MM.1S (cell line): ENCODE measurements at regions not wholly inside any gene's neighbourhood (a gene's known extent, or its start where the extent isn't known, plus 50 kb on each side); places are given as distances from the start of the nearest gene placed in this dataset.

Experiments used
- DNase-seq: peaks from one replicate; pipeline ENCODE4 v3.0.0-alpha.2; 2015
- H2AFZ ChIP-seq: fragments of 300-600 bp; sonication (generic); 2 replicates; pipeline ENCODE4 v1.6.0; 2016; ENCODE audit warnings: antibody characterized with exemption, low read length
- H3F3A ChIP-seq: fragments of 300-600 bp; sonication (generic); 2 replicates; pipeline ENCODE4 v1.6.1; 2016; ENCODE audit warnings: mild to moderate bottlenecking, antibody characterized with exemption, low read length, moderate library complexity, mixed read lengths; ENCODE audit not compliant: insufficient read depth
- H3K27ac ChIP-seq: fragments of 300-600 bp; sonication (generic); 2 replicates; pipeline ENCODE4 v1.5.1; 2016; ENCODE audit warnings: mild to moderate bottlenecking, low read length
- H3K27me3 ChIP-seq: fragments of 300-600 bp; sonication (generic); replicated peaks from 2 replicates; pipeline ENCODE4 v1.6.0; 2016; ENCODE audit warnings: low read length; ENCODE audit not compliant: insufficient read depth
- H3K36me3 ChIP-seq: fragments of 300-600 bp; sonication (generic); replicated peaks from 2 replicates; pipeline ENCODE4 v1.6.1; 2016; ENCODE audit warnings: mild to moderate bottlenecking, low read length, mixed read lengths; ENCODE audit not compliant: insufficient read depth
- H3K4me1 ChIP-seq: fragments of 300-600 bp; sonication (generic); 2 replicates; pipeline ENCODE4 v1.6.1; 2016; ENCODE audit warnings: low read length, mixed read lengths
- H3K4me2 ChIP-seq: fragments of 300-600 bp; sonication (generic); 2 replicates; pipeline ENCODE4 v1.6.0; 2016; ENCODE audit warnings: low read depth, low read length
- H3K4me3 ChIP-seq: fragments of 300-600 bp; sonication (generic); 2 replicates; pipeline ENCODE4 v1.5.1; 2016; ENCODE audit warnings: low read length, mixed read lengths
- H3K79me2 ChIP-seq: fragments of 300-600 bp; sonication (generic); 2 replicates; pipeline ENCODE4 v1.6.1; 2016; ENCODE audit warnings: mixed run types, low read length, mixed read lengths
- H3K9ac ChIP-seq: fragments of 300-600 bp; sonication (generic); 2 replicates; pipeline ENCODE4 v1.6.1; 2016; ENCODE audit warnings: low read length, mixed read lengths
- H3K9me2 ChIP-seq: fragments of 300-600 bp; sonication (generic); replicated peaks from 2 replicates; pipeline ENCODE4 v1.6.1; 2016; ENCODE audit warnings: mild to moderate bottlenecking, low read length, mixed read lengths; ENCODE audit not compliant: insufficient read depth
- H3K9me3 ChIP-seq: fragments of 300-600 bp; sonication (generic); replicated peaks from 2 replicates; pipeline ENCODE4 v1.6.1; 2016; ENCODE audit warnings: mild to moderate bottlenecking, low read length, mixed read lengths; ENCODE audit not compliant: insufficient read depth
- H4K20me1 ChIP-seq: fragments of 300-600 bp; sonication (generic); 2 replicates; pipeline ENCODE4 v1.6.1; 2016; ENCODE audit warnings: mild to moderate bottlenecking, low read length, moderate library complexity, mixed read lengths; ENCODE audit not compliant: insufficient read depth
- EZH2 ChIP-seq: fragments of 300-600 bp; sonication (generic); optimal IDR thresholded peaks from 2 replicates; pipeline ENCODE3; 2017; ENCODE audit warnings: low read depth, mild to moderate bottlenecking, antibody characterized with exemption, low read length, mixed read lengths
- EZH2phosphoT487 ChIP-seq: fragments of 300-600 bp; sonication (generic); IDR thresholded peaks from 2 replicates; pipeline ENCODE4 v1.6.1; 2018; ENCODE audit warnings: antibody characterized with exemption, low read length
- TF ChIP-seq, protein P1 (sequence below): fragments of 300-600 bp; sonication (generic); IDR thresholded peaks from 2 replicates; pipeline ENCODE4 v1.5.1; 2016; ENCODE audit warnings: antibody characterized with exemption, low read length, mixed read lengths

- Histone ChIP-seq H3K9me2 (no peaks in the 10 kb centered on the region), H3K4me1 (no peaks in the 10 kb centered on the region), H3K9ac (no peak overlapping the region), H3K4me3 (no peak overlapping the region), H3K27me3 (no peaks in the 10 kb centered on the region), H3F3A (no peaks in the 10 kb centered on the region), H4K20me1 (no peaks in the 10 kb centered on the region), H3K79me2 (no peaks in the 10 kb centered on the region), H2AFZ (no peak overlapping the region), H3K9me3 (no peaks in the 10 kb centered on the region), H3K4me2 (no peak overlapping the region), H3K27ac (no peak overlapping the region), H3K36me3 (no peaks in the 10 kb centered on the region)
- TF ChIP-seq EZH2phosphoT487, result no peak
- TF ChIP-seq, protein P1, sequence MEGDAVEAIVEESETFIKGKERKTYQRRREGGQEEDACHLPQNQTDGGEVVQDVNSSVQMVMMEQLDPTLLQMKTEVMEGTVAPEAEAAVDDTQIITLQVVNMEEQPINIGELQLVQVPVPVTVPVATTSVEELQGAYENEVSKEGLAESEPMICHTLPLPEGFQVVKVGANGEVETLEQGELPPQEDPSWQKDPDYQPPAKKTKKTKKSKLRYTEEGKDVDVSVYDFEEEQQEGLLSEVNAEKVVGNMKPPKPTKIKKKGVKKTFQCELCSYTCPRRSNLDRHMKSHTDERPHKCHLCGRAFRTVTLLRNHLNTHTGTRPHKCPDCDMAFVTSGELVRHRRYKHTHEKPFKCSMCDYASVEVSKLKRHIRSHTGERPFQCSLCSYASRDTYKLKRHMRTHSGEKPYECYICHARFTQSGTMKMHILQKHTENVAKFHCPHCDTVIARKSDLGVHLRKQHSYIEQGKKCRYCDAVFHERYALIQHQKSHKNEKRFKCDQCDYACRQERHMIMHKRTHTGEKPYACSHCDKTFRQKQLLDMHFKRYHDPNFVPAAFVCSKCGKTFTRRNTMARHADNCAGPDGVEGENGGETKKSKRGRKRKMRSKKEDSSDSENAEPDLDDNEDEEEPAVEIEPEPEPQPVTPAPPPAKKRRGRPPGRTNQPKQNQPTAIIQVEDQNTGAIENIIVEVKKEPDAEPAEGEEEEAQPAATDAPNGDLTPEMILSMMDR, result no peak
- TF ChIP-seq EZH2, result no peak
- DNase-seq, result no peak
Observed at GRCh38 chr16:26511463-26511862, 555.3 kb upstream of the C16orf82 start.

GRCh38 chr16:26521626-26522025, 545.1 kb upstream of the C16orf82 start:
- TF ChIP-seq, protein P1, result no peak
- TF ChIP-seq EZH2phosphoT487 (no peak), EZH2 (no peak)
- no peak overlapping the region for H2AFZ ChIP-seq
- no peak overlapping the region for H3K4me3 ChIP-seq

DNA sequence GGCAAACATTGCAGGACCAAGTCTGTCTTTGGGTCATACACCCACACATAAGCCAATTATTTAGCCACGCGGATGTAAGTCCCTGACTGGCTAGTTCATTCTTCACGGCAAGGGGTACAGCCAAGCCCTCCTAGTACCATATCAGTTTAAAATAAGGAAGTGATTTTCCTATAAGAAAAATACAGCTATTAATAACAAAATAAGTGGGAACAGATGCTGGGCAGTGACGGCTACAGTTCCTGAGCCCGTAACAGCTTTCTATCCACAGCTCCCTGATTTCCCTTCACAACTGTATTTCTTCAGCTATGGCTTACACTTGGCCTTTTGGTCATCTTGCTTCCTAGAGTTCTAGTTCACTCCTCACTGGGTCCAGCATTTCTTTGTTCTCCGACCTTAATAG, 542.4 kb upstream of the C16orf82 start:
- no peaks in the 10 kb centered on the region for H3K36me3 ChIP-seq
- H3K27me3 ChIP-seq, result no peaks in the 10 kb centered on the region
- no peak overlapping the region for H3K4me2 ChIP-seq
- no peak overlapping the region for H3K27ac ChIP-seq
- H3K4me3 ChIP-seq, result no peak overlapping the region
- no peaks in the 10 kb centered on the region for H3K9me2 ChIP-seq
- H3F3A ChIP-seq, result no peaks in the 10 kb centered on the region
- H4K20me1 ChIP-seq, result no peaks in the 10 kb centered on the region
- no peaks in the 10 kb centered on the region for H3K9me3 ChIP-seq
- no peaks in the 10 kb centered on the region for H3K79me2 ChIP-seq
- no peak overlapping the region for H2AFZ ChIP-seq
- no peaks in the 10 kb centered on the region for H3K4me1 ChIP-seq
- no peak for DNase-seq
- no peak overlapping the region for H3K9ac ChIP-seq
- TF ChIP-seq EZH2 (no peak), EZH2phosphoT487 (no peak)
- TF ChIP-seq, protein P1, result no peak

More at GRCh38 chr16:26521626-26522025, 545.1 kb upstream of the C16orf82 start:
- H3K9me2 ChIP-seq, result no peaks in the 10 kb centered on the region
- H3K27me3 ChIP-seq, result no peaks in the 10 kb centered on the region
- no peaks in the 10 kb centered on the region for H3K79me2 ChIP-seq
- no peak overlapping the region for H3K4me2 ChIP-seq
- H3K36me3 ChIP-seq, result no peaks in the 10 kb centered on the region
- no peak overlapping the region for H3K9ac ChIP-seq
- no peaks in the 10 kb centered on the region for H3K9me3 ChIP-seq
- no peaks in the 10 kb centered on the region for H3K4me1 ChIP-seq
- no peaks in the 10 kb centered on the region for H4K20me1 ChIP-seq
- no peak overlapping the region for H3K27ac ChIP-seq
- no peaks in the 10 kb centered on the region for H3F3A ChIP-seq
- DNase-seq, result no peak
